Vagina (tissue), 2 donors: ENCODE measurements at regions not wholly inside any gene's neighbourhood (a gene's known extent, or its start where the extent isn't known, plus 50 kb on each side); places are given as distances from the start of the nearest gene placed in this dataset.

Experiments used
- DNase-seq, 2 donors: peaks; one replicate each; pipeline ENCODE4 v3.0.0-alpha.2; 2017; ENCODE audit errors: extremely low spot score in 2 of 2
- H3K27ac ChIP-seq: fragments of 200-600 bp; sonication (generic); one replicate; pipeline ENCODE4 v1.5.1; 2019
- H3K27me3 ChIP-seq: fragments of 200-600 bp; sonication (generic); one replicate; pipeline ENCODE4 v1.5.1; 2019
- H3K36me3 ChIP-seq, 2 donors: fragments of 200-600 bp; sonication (generic); one replicate each; pipeline ENCODE4 v1.5.1; 2017 to 2019
- H3K4me1 ChIP-seq: fragments of 200-600 bp; sonication (generic); one replicate; pipeline ENCODE4 v1.5.1; 2019
- H3K4me3 ChIP-seq, 2 donors: fragments of 200-600 bp; sonication (generic); 1 replicate in 1 of 2; 2 replicates in 1 of 2; pipeline ENCODE4 v1.5.1; 2016 to 2019
- H3K9me3 ChIP-seq: fragments of 200-600 bp; sonication (generic); one replicate; pipeline ENCODE4 v1.5.1; 2019
- POLR2A ChIP-seq, 2 donors: fragments of 450-650 bp; IDR thresholded peaks; one replicate each; pipeline ENCODE4 v1.6.1; 2017; ENCODE audit warnings: antibody characterized with exemption in 2 of 2, mild to moderate bottlenecking in 2 of 2, moderate library complexity in 2 of 2
- POLR2AphosphoS5 ChIP-seq, 2 donors: sonication (generic); formaldehyde crosslinking; IDR thresholded peaks; one replicate each; pipeline ENCODE4 v1.9.0; 2017; ENCODE audit warnings: antibody characterized with exemption in 2 of 2, mild to moderate bottlenecking in 2 of 2, low read depth in 1 of 2; ENCODE audit not compliant: insufficient read depth in 1 of 2
- intact Hi-C: fragments of 100-400 bp; cut with DNase I; formaldehyde crosslinking; loops from one replicate; pipeline ENCODE4 v1.15.1; 2023
- TF ChIP-seq, protein P1 (sequence below), 3 experiments: fragments of 450-650 bp in 2 of 3; fragments of 200-600 bp in 1 of 3; sonication (generic) in 1 of 3; IDR thresholded peaks; one replicate each; pipeline ENCODE4 v1.5.1; 2017 to 2019; ENCODE audit warnings: antibody characterized with exemption in 3 of 3, mild to moderate bottlenecking in 2 of 3, moderate library complexity in 2 of 3

DNA sequence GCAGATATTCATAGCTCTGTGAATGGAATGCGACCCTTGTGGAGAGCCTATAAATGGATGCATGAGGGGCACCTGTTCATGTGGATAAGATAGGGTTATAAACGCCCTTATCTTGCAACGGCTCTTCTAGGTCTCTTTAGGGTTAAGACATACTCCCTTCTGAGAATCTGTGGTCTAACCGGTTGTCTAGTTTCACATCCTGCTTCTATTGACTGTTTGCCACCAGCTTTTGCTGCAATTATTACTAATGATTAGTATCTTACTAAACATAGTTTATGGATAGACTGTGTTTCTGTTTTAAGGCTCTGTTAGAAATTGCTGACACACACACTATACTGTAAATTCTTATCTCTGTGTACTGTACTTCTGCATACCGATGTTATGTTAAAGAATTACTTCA lies 198.9 kb upstream of the CYLC2 start:
- intact Hi-C loops: no loop called here
- H3K4me3 ChIP-seq: no peak overlapping the region
- TF ChIP-seq POLR2AphosphoS5 (IDR thresholded peaks at IDR 0.05; ENCODE audit: insufficient read depth in 1 of 2, low read depth in 1 of 2): no peak
- TF ChIP-seq POLR2A (IDR thresholded peaks at IDR 0.05): no peak
- TF ChIP-seq, protein P1, sequence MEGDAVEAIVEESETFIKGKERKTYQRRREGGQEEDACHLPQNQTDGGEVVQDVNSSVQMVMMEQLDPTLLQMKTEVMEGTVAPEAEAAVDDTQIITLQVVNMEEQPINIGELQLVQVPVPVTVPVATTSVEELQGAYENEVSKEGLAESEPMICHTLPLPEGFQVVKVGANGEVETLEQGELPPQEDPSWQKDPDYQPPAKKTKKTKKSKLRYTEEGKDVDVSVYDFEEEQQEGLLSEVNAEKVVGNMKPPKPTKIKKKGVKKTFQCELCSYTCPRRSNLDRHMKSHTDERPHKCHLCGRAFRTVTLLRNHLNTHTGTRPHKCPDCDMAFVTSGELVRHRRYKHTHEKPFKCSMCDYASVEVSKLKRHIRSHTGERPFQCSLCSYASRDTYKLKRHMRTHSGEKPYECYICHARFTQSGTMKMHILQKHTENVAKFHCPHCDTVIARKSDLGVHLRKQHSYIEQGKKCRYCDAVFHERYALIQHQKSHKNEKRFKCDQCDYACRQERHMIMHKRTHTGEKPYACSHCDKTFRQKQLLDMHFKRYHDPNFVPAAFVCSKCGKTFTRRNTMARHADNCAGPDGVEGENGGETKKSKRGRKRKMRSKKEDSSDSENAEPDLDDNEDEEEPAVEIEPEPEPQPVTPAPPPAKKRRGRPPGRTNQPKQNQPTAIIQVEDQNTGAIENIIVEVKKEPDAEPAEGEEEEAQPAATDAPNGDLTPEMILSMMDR (IDR thresholded peaks at IDR 0.05): no peak
- DNase-seq: no peak
- H3K36me3 ChIP-seq: no peaks in the 10 kb centered on the region
- H3K27me3 ChIP-seq: no peaks in the 10 kb centered on the region
- H3K9me3 ChIP-seq: no peaks in the 10 kb centered on the region
- no peaks in the 10 kb centered on the region for H3K4me1 ChIP-seq
- H3K27ac ChIP-seq: no peak overlapping the region

DNA sequence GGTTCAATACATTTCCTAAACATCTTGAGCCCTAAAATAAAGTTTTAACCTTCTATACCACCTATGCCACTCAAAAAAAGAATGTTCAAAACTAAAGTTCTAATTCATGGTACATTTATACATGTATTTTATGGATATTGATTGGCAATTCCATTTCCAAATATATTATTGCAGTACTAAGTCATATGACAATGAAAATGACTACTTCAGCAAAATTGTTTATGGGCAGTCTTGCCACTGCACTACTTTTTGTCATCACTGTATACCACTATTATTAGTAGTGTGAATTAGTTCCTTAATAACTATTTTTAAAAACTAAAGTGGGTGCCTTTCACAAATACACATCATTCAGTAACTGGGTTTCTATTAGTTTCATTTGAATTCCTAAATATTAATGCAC lies 199.6 kb upstream of the CYLC2 start:
- Histone ChIP-seq H3K9me3 (no peaks in the 10 kb centered on the region), H3K27me3 (no peaks in the 10 kb centered on the region), H3K4me1 (no peaks in the 10 kb centered on the region), H3K4me3 (no peak overlapping the region), H3K27ac (no peak overlapping the region), H3K36me3 (no peaks in the 10 kb centered on the region)
- intact Hi-C loops: no loop called here
- no peak for DNase-seq
- TF ChIP-seq POLR2AphosphoS5 (IDR thresholded peaks at IDR 0.05; ENCODE audit: insufficient read depth in 1 of 2, low read depth in 1 of 2) (no peak), POLR2A (IDR thresholded peaks at IDR 0.05) (no peak)
- TF ChIP-seq, protein P1 (IDR thresholded peaks at IDR 0.05): no peak

DNA sequence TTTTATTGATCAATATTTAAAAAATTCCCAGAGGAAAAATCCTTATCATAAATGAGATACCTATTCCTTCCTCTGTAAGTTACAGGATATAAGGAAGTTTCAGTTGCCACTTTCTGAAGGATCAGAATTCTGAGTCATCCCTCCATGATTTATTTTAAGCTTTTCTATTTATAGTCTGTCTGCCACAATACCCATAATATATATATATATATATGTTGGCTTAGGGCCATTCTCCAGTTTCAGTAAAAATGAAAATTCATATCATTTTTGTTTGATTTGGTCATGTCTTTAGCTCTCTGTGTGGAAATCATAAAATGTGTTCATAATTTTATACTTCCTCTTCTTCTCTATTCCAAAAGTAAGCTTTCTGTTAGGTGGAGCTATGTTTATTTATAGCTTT lies 215.8 kb upstream of the CYLC2 start:
- H3K9me3 ChIP-seq: no peaks in the 10 kb centered on the region
- no peaks in the 10 kb centered on the region for H3K36me3 ChIP-seq
- no peak overlapping the region for H3K27ac ChIP-seq
- DNase-seq: no peak
- intact Hi-C loops: no loop called here
- no peak overlapping the region for H3K4me3 ChIP-seq
- no peaks in the 10 kb centered on the region for H3K27me3 ChIP-seq
- no peaks in the 10 kb centered on the region for H3K4me1 ChIP-seq
- TF ChIP-seq POLR2A (IDR thresholded peaks at IDR 0.05): no peak
- no peak for TF ChIP-seq POLR2AphosphoS5 (IDR thresholded peaks at IDR 0.05; ENCODE audit: insufficient read depth in 1 of 2, low read depth in 1 of 2)
- TF ChIP-seq, protein P1 (IDR thresholded peaks at IDR 0.05): no peak

DNA sequence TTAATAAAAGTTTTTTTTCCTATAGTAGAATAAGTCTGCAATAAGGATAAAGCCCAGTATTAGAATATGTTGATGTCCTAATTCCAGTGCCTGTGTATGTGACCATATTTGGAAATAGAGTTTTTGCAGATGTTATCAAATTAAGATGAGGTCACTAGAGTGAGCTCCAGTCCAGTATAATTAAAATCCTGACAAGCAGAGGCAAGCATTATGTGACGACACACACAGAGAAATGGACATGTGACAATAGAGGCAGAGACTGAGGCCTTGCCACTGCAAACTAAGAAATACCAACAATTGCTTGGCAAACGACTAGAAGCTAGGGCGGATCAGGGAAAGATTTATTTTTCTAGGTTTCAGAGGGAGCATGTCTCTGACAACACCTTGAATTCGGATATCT lies 216.4 kb upstream of the CYLC2 start:
- Histone ChIP-seq H3K9me3 (no peaks in the 10 kb centered on the region), H3K27ac (no peak overlapping the region), H3K4me3 (no peak overlapping the region), H3K36me3 (no peaks in the 10 kb centered on the region), H3K4me1 (no peaks in the 10 kb centered on the region), H3K27me3 (no peaks in the 10 kb centered on the region)
- no peak for DNase-seq
- no peak for TF ChIP-seq POLR2AphosphoS5 (IDR thresholded peaks at IDR 0.05; ENCODE audit: insufficient read depth in 1 of 2, low read depth in 1 of 2)
- TF ChIP-seq, protein P1 (IDR thresholded peaks at IDR 0.05): no peak
- no peak for TF ChIP-seq POLR2A (IDR thresholded peaks at IDR 0.05)
- intact Hi-C loops: no loop called here

DNA sequence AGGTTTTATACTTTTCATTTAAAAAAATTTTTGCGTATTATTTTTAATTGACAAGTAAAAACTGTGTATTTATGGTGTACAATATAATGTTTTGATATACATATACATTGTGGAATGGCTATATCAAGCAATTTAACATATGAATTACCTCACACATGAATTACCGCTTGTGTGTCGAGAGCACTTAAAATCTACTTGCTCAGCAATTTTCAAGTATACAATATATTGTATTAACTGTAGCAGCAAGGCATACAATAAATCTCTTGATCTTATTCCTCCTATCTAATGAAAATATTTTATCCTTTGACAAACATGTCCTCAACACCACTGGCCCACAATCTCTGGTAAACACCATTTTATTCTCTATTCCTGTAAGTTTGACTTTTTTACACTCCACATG lies 224.4 kb upstream of the CYLC2 start:
- Histone ChIP-seq H3K4me1 (no peaks in the 10 kb centered on the region), H3K9me3 (no peaks in the 10 kb centered on the region), H3K4me3 (no peak overlapping the region), H3K36me3 (no peaks in the 10 kb centered on the region), H3K27me3 (no peaks in the 10 kb centered on the region), H3K27ac (no peak overlapping the region)
- TF ChIP-seq POLR2A (IDR thresholded peaks at IDR 0.05): no peak
- no peak for TF ChIP-seq POLR2AphosphoS5 (IDR thresholded peaks at IDR 0.05; ENCODE audit: insufficient read depth in 1 of 2, low read depth in 1 of 2)
- TF ChIP-seq, protein P1 (IDR thresholded peaks at IDR 0.05): no peak
- DNase-seq: no peak
- intact Hi-C loops: no loop called here
